ENCODE measurements at regions not wholly inside any gene's neighbourhood (a gene's known extent, or its start where the extent isn't known, plus 50 kb on each side); places are given as distances from the start of the nearest gene placed in this dataset.
"Not testable (repeated sequence)": the region's sequence is repeated elsewhere in the genome, so short reads cannot be mapped to it uniquely, and the experiment has no call there.

DNA sequence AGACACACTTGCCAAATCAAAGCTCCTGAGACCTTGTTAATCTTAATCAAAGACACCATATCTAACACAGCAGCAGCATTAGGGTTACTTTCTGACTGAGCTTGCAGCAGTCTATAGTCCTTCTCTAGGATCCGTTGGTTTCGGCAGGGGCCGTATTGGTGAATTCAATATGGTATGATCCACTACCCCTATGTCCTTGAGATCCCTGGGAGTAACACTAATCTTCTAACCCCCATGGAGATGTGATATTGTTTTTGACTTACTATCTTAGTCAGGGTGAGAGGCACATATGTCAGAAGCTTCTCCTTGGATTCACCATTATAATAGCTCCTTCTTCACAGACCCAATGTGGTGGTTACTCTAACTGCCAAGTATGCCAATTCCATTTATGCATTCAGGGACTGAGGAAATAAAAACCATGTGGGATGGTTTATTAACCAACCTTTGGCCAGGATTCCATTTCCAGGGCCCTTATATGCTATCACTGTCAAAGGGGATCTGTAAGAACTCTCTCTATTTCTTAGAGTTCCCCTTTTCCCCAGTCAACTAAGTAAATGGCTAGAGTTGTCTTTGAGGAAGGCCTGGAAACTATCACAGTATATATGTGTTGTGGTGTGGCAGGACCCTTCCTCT is 673.6 kb upstream of the USP24 start:
- DNase-seq: no peak

DNA sequence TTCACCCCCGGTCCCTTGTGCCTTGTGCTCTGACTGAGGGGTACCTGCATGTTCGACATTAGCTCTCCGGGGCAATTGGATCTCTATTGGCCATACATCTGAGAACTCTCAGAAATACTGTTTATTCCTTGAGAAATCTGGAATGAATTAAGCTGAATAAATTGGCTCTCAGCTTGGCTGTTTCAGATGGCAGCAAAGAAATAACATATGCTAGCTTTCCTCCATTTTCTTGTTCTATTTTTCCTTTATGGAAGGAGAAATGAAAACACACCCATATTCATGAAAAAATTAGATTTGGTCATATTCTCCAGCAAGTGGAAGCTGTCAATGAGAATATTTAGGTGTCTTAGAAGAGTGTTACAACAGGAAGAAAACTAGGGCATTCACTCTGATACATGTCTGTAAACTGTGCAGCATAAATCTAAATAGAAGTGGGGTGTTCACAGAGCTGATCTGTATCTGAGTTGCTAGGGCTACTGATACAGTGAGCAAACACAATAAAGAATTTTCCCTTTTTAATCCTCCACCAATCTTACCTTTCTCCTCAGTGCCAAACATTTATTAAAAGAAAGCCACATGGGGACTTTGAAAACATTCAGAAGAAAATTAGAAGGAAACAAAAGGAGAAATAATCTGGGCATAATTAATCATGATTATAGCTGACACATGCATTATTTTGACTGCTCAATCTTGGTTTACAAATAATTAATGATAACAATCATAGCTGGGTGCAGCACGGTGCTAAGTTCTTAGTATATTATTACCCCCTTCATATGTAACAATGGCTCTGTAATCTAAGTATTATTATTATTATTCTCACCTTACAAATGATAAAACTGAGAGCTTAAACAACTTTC is 671.9 kb upstream of the USP24 start:
- DNase-seq: no peak

- no peak for DNase-seq
These were observed 670.5 kb upstream of the USP24 start for GRCh38 chr1:55885619-55886018.

DNA sequence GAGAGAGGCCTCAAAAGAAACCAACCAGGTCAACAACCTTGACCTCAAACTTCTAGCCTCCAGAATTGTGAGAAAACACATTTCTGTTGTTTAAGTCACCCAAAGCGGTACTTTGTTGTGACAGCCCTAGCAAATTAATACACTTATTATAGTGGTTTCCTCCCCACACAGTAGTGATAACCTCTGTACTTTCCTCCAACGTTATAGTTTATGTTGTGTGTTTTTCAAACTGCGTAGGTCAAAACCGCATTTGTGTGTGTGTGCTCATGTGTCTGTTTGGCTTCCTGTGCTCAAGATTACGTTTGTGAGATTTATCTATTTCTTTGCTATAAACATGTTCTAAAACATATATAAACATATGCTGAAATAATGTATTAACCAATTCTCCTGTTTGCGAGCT is 667.8 kb upstream of the USP24 start:
- DNase-seq: no peak

DNA sequence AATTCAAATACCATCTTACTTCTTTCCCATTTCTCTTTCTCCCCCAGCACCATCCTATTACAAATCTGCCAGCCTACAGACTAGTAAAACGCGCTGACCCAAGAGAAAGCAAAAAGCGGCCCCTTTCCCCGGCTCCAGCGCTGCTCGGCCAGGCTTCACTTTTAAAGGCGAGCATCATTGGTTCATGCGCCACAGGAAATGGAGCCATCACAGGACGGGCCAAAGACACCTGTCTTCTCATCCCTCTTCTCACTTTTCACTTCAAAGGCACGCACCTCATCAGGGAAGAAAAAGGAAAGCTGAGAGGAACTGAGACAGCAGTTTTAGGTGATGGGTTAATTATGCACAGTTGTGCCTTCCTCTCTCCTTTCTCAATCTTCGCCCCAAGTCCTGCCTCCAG is 664.2 kb upstream of the USP24 start:
- DNase-seq: no peak

- DNase-seq: no peak
These were observed 662.5 kb upstream of the USP24 start for GRCh38 chr1:55877437-55878232.

- no peak for DNase-seq
These were observed 661.3 kb upstream of the USP24 start for GRCh38 chr1:55876276-55877060.

DNA sequence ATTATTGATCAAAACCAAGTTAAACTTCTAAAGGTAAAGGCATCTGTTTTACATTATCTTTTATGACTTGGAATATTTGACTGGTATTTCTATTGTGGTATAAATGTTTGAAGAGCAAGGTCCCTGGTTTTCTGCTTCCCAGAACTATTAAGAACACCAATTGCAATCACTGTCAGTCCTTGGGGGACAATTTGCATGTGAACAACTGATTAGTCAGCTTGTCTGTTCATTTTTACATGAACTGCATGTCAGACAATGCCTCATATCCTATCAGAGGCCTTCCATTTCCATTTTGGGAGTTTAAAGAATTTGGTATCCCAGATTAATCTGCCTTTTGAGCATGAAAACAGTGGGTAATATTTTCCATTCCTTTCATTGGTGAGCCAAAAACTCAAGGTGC is 654.9 kb upstream of the USP24 start:
- no peak for DNase-seq

DNA sequence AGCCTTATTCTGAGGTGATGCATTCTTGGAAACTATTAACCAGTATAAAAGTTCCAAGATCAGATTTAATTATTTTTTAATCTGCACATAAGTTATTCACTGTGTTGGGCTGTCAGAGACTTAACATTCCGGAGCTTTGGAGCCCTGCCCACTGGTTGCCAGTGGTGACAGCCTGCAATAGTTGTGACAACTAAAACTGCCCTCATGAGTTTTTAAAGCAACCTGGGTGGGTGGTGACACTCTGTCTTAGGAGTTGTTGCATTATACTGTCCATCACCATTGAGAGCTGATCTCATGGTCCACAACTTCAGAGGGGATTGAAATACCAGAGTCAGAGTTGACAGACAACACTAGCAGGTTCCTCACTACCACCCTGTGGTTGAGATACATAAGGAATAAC is 653.9 kb upstream of the USP24 start:
- no peak for DNase-seq

DNA sequence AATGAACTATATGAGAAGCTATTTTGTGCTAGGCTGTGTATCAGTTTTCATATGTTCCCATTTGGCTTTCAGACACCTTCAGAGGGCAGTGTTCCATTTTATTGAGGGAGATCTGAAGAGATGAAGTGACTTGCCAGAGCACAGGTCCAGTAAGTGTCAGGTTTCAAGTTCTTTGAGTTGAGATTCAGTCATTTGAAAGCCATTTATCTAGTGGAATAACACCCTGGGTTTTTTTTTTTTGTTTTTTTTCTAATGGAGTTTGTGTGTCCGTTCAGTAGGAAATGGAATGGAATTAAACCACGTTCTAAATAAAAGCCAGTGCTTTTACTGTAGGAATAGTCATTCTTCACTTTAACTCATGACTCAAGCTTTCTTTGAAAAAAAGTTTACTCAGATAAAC is 652.9 kb upstream of the USP24 start:
- no peak for DNase-seq

GRCh38 chr1:55867304-55867843 is 652.2 kb upstream of the USP24 start:
- DNase-seq: no peak

DNA sequence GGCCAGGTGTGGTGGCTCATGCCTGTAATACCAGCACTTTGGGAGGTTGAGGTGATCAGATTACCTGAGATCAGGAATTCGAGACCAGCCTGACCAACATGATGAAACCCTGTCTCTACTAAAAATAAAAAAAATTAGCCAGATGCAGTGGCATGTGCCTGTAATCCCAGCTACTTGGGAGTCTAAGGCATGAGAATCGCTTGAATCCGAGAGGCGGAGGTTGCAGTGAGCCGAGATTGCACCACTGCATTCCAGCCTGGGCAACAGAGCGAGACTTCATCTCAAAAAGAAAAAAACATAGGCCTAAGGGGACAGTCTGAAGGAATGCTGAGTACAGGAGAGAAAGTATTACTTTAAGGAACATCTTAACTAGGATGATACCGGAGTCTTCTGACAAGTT is 650.6 kb upstream of the USP24 start:
- DNase-seq: not testable (repeated sequence)

- DNase-seq: no peak
These were observed 649.1 kb upstream of the USP24 start for GRCh38 chr1:55864251-55864650.

DNA sequence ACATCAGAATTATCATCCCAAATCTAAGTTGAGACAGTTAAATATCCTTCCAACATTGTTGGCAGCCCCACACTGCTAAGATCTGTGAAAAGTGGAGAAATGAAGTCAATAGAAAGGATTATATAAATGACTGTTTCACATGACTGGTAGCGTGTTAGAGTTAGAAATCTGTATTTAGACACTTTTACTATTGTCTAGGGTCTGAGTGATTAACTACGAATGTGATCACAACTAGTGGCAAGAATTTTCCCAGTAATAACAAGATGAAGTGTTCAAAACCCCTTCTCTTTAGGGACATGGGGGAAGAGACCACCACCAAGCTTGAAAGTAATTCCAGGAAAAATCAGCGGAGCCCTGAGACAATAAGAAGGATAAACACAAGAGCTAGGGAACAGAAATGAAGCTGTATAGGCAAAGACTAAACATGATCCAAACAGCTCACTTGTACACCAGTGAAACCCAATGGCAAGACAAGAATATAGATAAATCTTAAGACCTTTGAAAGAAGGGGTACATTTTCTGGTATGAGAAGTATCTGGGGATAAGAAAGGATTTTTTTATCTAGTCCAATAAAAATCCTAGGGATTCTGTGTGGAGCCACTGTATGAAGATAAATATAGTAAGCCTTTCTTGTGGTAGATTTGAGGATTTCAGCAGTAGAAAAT is 646.6 kb upstream of the USP24 start:
- no peak for DNase-seq

- no peak for DNase-seq
These were observed 645.8 kb upstream of the USP24 start for GRCh38 chr1:55860798-55861519.

DNA sequence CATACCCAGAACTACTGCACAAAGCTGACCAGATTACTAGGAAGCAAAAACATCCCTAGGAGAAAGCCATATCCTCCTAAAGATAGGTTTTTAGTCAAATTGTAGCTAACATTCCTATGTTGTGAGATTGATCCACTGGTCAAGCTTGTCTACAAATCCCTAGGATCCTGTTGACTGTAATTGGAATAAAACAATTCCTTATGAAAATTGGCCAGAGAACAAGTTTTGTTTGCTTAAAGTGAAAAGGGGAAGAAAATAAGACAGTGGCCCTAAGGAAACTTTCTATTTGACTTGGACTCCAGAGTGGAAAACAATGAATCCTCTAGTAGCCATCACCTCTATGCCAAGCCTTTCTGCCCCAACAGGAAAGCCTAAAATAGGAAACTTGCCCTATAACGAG is 645.2 kb upstream of the USP24 start:
- DNase-seq: no peak

- no peak for DNase-seq
These were observed 639.7 kb upstream of the USP24 start for GRCh38 chr1:55854911-55855310.

DNA sequence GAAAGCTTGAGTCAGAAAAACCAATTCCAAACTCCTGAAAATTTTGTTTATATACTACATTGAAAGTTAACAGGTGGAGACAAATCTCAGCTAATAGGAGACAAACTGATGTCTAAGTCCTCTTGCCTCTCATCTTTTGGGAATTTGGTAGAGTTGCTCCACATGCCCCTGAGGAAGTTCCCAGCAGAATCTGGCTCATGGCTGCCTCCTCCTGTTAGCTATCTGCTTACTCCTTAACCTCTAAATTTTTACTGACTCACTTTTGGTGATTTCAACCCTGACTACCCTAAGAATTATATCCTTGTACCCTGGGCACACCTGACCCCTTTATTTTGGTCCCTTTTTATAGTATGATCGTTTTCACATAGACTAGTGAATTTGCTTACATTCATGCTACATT is 633.7 kb upstream of the USP24 start:
- no peak for DNase-seq

DNA sequence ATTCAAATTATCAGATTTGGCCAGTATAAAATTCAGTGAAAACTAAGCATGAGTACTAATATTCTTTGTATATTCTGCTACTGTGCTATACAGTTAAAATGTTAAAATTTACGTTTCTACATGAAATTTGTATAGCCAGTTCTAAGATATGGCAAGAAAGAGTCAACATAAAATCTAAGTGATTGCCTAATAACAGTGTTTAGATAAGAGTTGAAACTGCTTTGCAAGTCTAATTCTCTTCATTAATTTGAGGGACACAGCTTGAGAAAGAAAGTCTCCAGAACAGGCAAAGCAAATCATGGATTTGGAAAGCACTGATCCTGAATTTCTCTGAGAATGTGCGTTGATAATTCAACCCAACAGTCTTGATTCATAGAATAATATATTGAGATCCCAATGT is 630.9 kb upstream of the USP24 start:
- DNase-seq: no peak

- no peak for DNase-seq
These were observed 629.2 kb upstream of the USP24 start for GRCh38 chr1:55844322-55844721.

DNA sequence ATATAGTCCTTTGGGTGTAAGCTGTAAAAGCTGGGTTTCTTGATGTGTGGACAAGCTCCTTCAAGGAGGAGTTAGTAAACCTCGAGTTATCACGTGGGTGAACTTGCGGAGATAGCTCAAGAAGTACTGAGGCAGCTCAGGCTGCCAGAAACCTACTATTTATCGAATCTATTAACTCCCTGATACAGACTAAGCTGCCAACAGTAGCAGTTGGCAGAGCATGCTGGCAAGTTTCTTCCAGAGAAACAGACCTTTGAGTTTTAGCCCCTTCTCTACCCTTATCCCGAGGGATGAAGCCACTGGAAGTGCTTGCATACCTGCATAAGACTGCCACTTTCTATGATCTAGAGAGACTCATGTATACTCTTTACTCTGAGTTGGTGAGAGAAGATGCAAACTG is 624.5 kb upstream of the USP24 start:
- no peak for DNase-seq

Data from activated CD4-positive, CD25-positive, alpha-beta regulatory T cell (primary cell).